Rectal smooth muscle tissue (tissue), 1 donor: ENCODE measurements at regions not wholly inside any gene's neighbourhood (a gene's known extent, or its start where the extent isn't known, plus 50 kb on each side); places are given as distances from the start of the nearest gene placed in this dataset.

Experiments
- H3K27ac ChIP-seq: one replicate; pipeline ENCODE4 v1.7.0; 2013; ENCODE audit warnings: low read depth, low read length, inconsistent platforms
- H3K27me3 ChIP-seq: one replicate; pipeline ENCODE4 v1.7.0; 2013; ENCODE audit warnings: low read length; ENCODE audit not compliant: control insufficient read depth, insufficient read depth
- H3K36me3 ChIP-seq: one replicate; pipeline ENCODE4 v1.7.0; 2013; ENCODE audit warnings: low read length; ENCODE audit not compliant: control insufficient read depth, insufficient read depth
- H3K4me1 ChIP-seq: one replicate; pipeline ENCODE4 v1.7.0; 2013; ENCODE audit warnings: low read length; ENCODE audit not compliant: control insufficient read depth, insufficient read depth
- H3K4me3 ChIP-seq: one replicate; pipeline ENCODE4 v1.7.0; 2013; ENCODE audit warnings: low read length
- H3K9ac ChIP-seq: one replicate; pipeline ENCODE4 v1.7.0; 2013; ENCODE audit warnings: low read length

- Histone ChIP-seq H3K27me3 (no peaks in the 10 kb centered on the region), H3K9ac (no peak overlapping the region), H3K27ac (no peak overlapping the region)
Measured at GRCh38 chr4:187547316-187547715, 448.3 kb upstream of the ZFP42 start.

GRCh38 chr4:187550256-187550950 lies 445.2 kb upstream of the ZFP42 start:
- no peak overlapping the region for H3K9ac ChIP-seq
- no peaks in the 10 kb centered on the region for H3K36me3 ChIP-seq
- H3K4me1 ChIP-seq = no peaks in the 10 kb centered on the region
- H3K4me3 ChIP-seq = no peak overlapping the region
- H3K27me3 ChIP-seq = no peaks in the 10 kb centered on the region
- no peak overlapping the region for H3K27ac ChIP-seq

More at GRCh38 chr4:187547316-187547715, 448.3 kb upstream of the ZFP42 start:
- Histone ChIP-seq H3K4me3 (no peak overlapping the region), H3K4me1 (no peaks in the 10 kb centered on the region), H3K36me3 (no peaks in the 10 kb centered on the region)

DNA sequence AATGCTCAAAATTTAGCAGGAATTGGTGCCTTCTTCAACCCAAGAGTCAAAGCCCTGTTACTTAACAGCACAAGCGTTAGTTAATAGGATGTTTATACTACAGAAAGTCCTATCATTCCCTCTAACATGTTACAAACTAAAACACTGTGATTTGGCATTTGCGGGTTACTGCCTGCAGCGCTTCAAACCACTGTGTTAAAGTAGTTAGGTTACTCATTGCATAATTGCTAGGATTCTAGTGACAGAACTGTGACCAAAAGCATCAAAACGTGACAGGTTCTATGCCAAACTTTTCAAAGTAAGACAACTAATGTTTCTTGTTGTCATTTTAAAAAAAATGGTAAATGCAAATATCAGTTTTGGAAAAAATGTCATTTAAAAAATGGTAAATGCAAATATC lies 442.8 kb upstream of the ZFP42 start:
- Histone ChIP-seq H3K4me1 (no peaks in the 10 kb centered on the region), H3K9ac (no peak overlapping the region), H3K27me3 (no peaks in the 10 kb centered on the region), H3K36me3 (no peaks in the 10 kb centered on the region), H3K4me3 (no peak overlapping the region), H3K27ac (no peak overlapping the region)

GRCh38 chr4:187555174-187555573 lies 440.4 kb upstream of the ZFP42 start:
- no peaks in the 10 kb centered on the region for H3K4me1 ChIP-seq

DNA sequence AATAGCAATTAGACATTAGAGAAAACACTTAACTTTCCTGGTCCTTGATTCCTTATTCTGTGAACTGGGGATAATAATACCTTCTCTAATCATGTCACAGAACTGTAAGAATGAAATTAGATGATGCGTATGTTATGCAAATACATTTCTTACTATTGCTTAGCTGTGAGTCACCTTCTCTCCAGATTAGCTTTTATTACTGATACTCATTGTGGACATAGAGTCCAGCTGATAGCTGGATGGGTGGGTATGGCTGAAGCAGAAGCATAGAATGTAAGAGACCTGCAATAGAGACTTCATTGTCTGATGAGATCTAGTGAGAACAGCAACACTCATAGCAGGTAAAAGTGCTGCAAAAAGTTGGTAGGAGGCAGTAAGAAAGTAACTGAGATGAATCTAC lies 437.2 kb upstream of the ZFP42 start:
- H3K27me3 ChIP-seq = no peaks in the 10 kb centered on the region
- no peak overlapping the region for H3K4me3 ChIP-seq
- H3K36me3 ChIP-seq = no peaks in the 10 kb centered on the region
- no peak overlapping the region for H3K9ac ChIP-seq
- H3K4me1 ChIP-seq = no peaks in the 10 kb centered on the region
- H3K27ac ChIP-seq = no peak overlapping the region

More at GRCh38 chr4:187555174-187555573, 440.4 kb upstream of the ZFP42 start:
- no peak overlapping the region for H3K9ac ChIP-seq
- H3K27me3 ChIP-seq = no peaks in the 10 kb centered on the region
- no peak overlapping the region for H3K27ac ChIP-seq
- H3K4me3 ChIP-seq = no peak overlapping the region
- no peaks in the 10 kb centered on the region for H3K36me3 ChIP-seq

DNA sequence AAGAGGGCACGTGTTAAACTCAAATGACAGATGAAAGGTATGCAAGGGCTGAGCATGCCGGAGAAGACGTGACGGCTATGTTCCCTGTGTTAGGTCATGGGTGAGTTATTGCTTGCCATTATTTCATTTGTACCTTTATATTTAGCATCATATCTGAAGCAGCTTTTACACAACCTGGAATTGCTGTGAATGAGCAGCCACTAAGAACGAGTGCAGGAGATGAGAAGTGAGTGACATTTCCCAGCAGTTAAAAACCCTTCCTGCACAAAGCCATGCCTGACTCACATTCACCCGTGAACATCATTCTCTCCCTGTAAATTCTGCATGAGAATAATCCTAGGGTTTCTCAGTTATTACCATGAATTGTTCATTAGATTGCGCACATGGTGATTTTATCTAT lies 433.2 kb upstream of the ZFP42 start:
- no peak overlapping the region for H3K27ac ChIP-seq
- H3K27me3 ChIP-seq = no peaks in the 10 kb centered on the region
- no peaks in the 10 kb centered on the region for H3K36me3 ChIP-seq
- H3K4me3 ChIP-seq = no peak overlapping the region
- H3K9ac ChIP-seq = no peak overlapping the region
- H3K4me1 ChIP-seq = no peaks in the 10 kb centered on the region

GRCh38 chr4:187565416-187565815 lies 430.2 kb upstream of the ZFP42 start:
- Histone ChIP-seq H3K9ac (no peak overlapping the region), H3K27ac (no peak overlapping the region), H3K27me3 (no peaks in the 10 kb centered on the region), H3K4me3 (no peak overlapping the region), H3K4me1 (no peaks in the 10 kb centered on the region), H3K36me3 (no peaks in the 10 kb centered on the region)

- H3K36me3 ChIP-seq = no peaks in the 10 kb centered on the region
- no peak overlapping the region for H3K4me3 ChIP-seq
- no peak overlapping the region for H3K9ac ChIP-seq
- H3K27ac ChIP-seq = no peak overlapping the region
- no peaks in the 10 kb centered on the region for H3K4me1 ChIP-seq
- H3K27me3 ChIP-seq = no peaks in the 10 kb centered on the region
Measured at GRCh38 chr4:187569871-187570270, 425.7 kb upstream of the ZFP42 start.

GRCh38 chr4:187575706-187576105 lies 419.9 kb upstream of the ZFP42 start:
- H3K27ac ChIP-seq = no peak overlapping the region
- no peaks in the 10 kb centered on the region for H3K36me3 ChIP-seq
- H3K27me3 ChIP-seq = no peaks in the 10 kb centered on the region
- H3K4me1 ChIP-seq = no peaks in the 10 kb centered on the region
- no peak overlapping the region for H3K9ac ChIP-seq
- H3K4me3 ChIP-seq = no peak overlapping the region

DNA sequence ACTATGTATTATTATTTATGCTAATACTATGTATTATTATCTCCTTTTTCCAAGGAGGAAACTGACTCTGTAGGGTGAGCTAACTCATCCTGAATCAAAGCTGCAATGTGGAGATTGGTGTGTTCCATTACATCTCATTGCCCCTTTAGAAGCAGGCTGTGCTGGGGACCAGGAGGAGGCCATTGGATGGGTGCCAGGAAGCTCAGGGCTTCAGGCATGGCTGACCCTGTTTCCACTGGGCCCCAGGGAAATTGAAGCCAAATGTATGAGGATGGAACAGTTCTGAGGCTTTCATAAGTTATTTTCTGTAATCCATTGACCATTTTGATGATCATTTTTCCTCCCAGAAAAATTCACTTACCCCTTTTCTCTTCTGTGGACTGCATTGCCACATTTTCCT lies 418.8 kb upstream of the ZFP42 start:
- Histone ChIP-seq H3K27ac (no peak overlapping the region), H3K4me3 (no peak overlapping the region), H3K27me3 (no peaks in the 10 kb centered on the region), H3K36me3 (no peaks in the 10 kb centered on the region), H3K4me1 (no peaks in the 10 kb centered on the region), H3K9ac (no peak overlapping the region)

DNA sequence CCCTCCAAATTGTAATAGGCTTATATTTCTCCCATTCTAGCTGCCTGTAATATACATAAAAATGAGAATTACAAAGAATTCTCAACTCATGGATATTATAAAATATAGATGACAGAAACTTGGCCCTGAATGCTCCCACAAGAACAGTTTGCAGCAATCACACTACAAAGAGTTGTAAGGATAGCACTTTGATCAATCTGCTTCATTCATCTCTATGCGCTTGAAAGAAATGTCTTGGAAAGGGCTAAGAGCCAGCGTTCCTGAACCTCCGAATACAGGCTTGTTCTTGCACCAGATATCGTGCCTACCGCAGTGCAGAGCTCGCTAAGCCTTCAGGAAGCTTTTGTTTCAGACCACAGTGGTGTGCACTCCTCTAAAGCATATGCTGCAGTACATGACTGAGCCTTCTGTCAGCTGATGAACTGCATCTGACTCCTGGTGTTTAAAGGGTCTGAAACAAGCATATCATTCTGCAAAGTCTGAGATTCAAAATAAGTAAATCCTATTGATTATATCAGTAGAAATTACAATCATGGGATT lies 417.6 kb upstream of the ZFP42 start:
- Histone ChIP-seq H3K4me1 (no peaks in the 10 kb centered on the region), H3K9ac (no peak overlapping the region), H3K27me3 (no peaks in the 10 kb centered on the region), H3K36me3 (no peaks in the 10 kb centered on the region), H3K4me3 (no peak overlapping the region), H3K27ac (no peak overlapping the region)

- Histone ChIP-seq H3K4me3 (no peak overlapping the region), H3K27ac (no peak overlapping the region), H3K27me3 (no peaks in the 10 kb centered on the region), H3K36me3 (no peaks in the 10 kb centered on the region), H3K4me1 (no peaks in the 10 kb centered on the region), H3K9ac (no peak overlapping the region)
Measured at GRCh38 chr4:187586892-187587291, 408.7 kb upstream of the ZFP42 start.

DNA sequence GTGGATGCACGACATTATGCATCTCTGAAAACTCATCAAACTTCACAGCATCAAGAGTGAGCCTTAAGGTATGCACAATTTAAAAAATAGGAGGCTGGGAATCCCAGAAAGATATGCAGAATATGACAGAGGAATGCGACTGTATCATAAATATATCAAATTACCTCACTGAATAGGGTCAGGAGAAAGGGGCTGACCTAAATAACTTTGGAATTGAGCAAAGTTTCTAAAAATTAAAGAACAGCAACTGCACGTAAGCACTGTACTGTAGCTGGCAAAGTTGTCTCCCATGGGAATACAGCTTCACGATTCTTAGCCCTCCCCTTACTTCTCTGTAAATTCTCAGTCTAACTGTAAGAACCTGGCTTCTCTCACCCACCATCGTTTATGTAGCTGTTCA lies 397.4 kb upstream of the ZFP42 start:
- Histone ChIP-seq H3K36me3 (no peaks in the 10 kb centered on the region), H3K9ac (no peak overlapping the region), H3K4me3 (no peak overlapping the region), H3K4me1 (no peaks in the 10 kb centered on the region), H3K27me3 (no peaks in the 10 kb centered on the region), H3K27ac (no peak overlapping the region)
